ENCODE measurements at regions not wholly inside any gene's neighbourhood (a gene's known extent, or its start where the extent isn't known, plus 50 kb on each side); places are given as distances from the start of the nearest gene placed in this dataset.
A peak's percentile ranks its signal among the peaks of the same experiment; 100 is the strongest.

- no peak overlapping the region for H3K4me3 ChIP-seq (ENCODE audit: low read depth, low read length)
- TF ChIP-seq CTCF (IDR thresholded peaks at IDR 0.05; ENCODE audit: control insufficient read depth, extremely low read depth, insufficient read depth), result no peak
- peak; percentile 18 for DNase-seq (ENCODE audit: low read depth)
These were observed 631.8 kb upstream of the RAB6C start for GRCh38 chr2:129347486-129348217.

GRCh38 chr2:129354631-129355030 is 624.8 kb upstream of the RAB6C start:
- no peak overlapping the region for H3K4me3 ChIP-seq (ENCODE audit: low read depth, low read length)
- no peak for DNase-seq (ENCODE audit: low read depth)
- no peak for TF ChIP-seq CTCF (IDR thresholded peaks at IDR 0.05; ENCODE audit: control insufficient read depth, extremely low read depth, insufficient read depth)

- DNase-seq (ENCODE audit: low read depth), result no peak
These were observed 617.8 kb upstream of the RAB6C start for GRCh38 chr2:129361688-129362087.

GRCh38 chr2:129366263-129366662 is 613.2 kb upstream of the RAB6C start:
- H3K4me3 ChIP-seq (ENCODE audit: low read depth, low read length), result no peak overlapping the region
- no peak for DNase-seq (ENCODE audit: low read depth)

More at GRCh38 chr2:129361688-129362087, 617.8 kb upstream of the RAB6C start:
- no peak for TF ChIP-seq CTCF (IDR thresholded peaks at IDR 0.05; ENCODE audit: control insufficient read depth, extremely low read depth, insufficient read depth)
- no peak overlapping the region for H3K4me3 ChIP-seq (ENCODE audit: low read depth, low read length)

GRCh38 chr2:129367107-129367506 is 612.4 kb upstream of the RAB6C start:
- DNase-seq (ENCODE audit: low read depth), result no peak
- no peak for TF ChIP-seq CTCF (IDR thresholded peaks at IDR 0.05; ENCODE audit: control insufficient read depth, extremely low read depth, insufficient read depth)
- no peak overlapping the region for H3K4me3 ChIP-seq (ENCODE audit: low read depth, low read length)

More at GRCh38 chr2:129366263-129366662, 613.2 kb upstream of the RAB6C start:
- no peak for TF ChIP-seq CTCF (IDR thresholded peaks at IDR 0.05; ENCODE audit: control insufficient read depth, extremely low read depth, insufficient read depth)

GRCh38 chr2:129369437-129369836 is 610.0 kb upstream of the RAB6C start:
- H3K4me3 ChIP-seq (ENCODE audit: low read depth, low read length), result no peak overlapping the region
- DNase-seq (ENCODE audit: low read depth), result no peak
- TF ChIP-seq CTCF (IDR thresholded peaks at IDR 0.05; ENCODE audit: control insufficient read depth, extremely low read depth, insufficient read depth), result no peak

- no peak for TF ChIP-seq CTCF (IDR thresholded peaks at IDR 0.05; ENCODE audit: control insufficient read depth, extremely low read depth, insufficient read depth)
- no peak overlapping the region for H3K4me3 ChIP-seq (ENCODE audit: low read depth, low read length)
- no peak for DNase-seq (ENCODE audit: low read depth)
These were observed 605.0 kb upstream of the RAB6C start for GRCh38 chr2:129374452-129374851.

All from LNCaP clone FGC (cell line).